GM18873 (cell line): ENCODE measurements at regions not wholly inside any gene's neighbourhood (a gene's known extent, or its start where the extent isn't known, plus 50 kb on each side); places are given as distances from the start of the nearest gene placed in this dataset.
"Not testable (repeated sequence)": the region's sequence is repeated elsewhere in the genome, so short reads cannot be mapped to it uniquely, and the experiment has no call there.

Experiments used
- ATAC-seq: cut with Tn5 transposase; IDR thresholded peaks from one replicate; pipeline ENCODE4 v1.9.1; 2021; ENCODE audit warnings: mild to moderate bottlenecking, moderate library complexity, moderate number of reproducible peaks; ENCODE audit not compliant: unreplicated experiment, low FRiP score

DNA sequence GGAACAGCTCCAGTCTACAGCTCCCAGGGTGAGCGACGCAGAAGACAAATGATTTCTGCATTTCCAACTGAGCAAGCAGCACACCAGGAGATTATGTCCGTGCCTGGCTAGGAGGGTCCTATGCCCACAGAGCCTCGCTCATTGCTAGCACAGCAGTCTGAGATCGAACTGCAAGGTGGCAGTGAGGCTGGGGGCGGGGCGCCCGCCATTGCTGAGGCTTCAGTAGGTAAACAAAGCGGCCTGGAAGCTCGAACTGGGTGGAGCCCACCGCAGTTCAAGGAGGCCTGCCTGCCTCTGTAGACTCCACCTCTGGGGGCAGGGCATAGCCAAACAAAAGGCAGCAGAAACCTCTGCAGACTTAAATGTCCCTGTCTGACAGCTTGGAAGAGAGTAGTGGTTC, 198.0 kb upstream of the DIAPH2 start:
- not testable (repeated sequence) for ATAC-seq

DNA sequence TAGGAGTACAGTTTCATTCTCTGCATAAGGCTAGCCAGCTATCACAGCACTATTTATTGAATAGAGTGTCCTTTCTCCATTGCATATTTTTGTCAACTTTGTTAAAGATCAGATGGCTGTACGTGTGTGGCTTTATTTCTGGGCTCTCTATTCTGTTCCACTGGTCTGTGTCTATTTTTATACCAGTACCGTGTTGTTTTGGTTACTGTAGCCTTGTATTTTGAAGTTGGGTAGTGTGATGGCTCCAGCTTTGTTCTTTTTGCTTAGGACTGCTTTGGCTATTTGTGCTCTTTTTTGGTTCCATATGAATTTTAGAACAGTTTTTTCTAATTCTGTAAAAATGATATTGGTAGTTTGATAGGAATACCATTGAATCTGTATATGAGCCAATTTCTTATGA, 182.1 kb upstream of the DIAPH2 start:
- no peak for ATAC-seq

DNA sequence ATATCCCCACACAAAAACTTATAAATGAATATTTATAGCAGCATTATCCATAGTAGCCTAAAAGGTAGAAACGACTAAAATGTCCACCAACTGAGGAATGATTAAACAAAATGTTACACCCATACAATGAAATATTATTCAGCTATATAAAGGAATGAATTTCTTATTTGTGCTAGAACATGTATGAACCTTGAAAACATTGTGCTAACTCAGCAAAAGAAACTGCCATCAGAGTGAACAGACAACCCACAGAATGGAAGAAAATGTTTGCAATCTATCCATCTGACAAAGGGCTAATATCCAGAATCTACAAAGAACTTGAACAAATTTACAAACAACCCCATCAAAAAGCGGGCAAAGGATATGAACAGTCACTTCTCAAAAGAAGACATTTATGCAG, 155.3 kb upstream of the DIAPH2 start:
- not testable (repeated sequence) for ATAC-seq

DNA sequence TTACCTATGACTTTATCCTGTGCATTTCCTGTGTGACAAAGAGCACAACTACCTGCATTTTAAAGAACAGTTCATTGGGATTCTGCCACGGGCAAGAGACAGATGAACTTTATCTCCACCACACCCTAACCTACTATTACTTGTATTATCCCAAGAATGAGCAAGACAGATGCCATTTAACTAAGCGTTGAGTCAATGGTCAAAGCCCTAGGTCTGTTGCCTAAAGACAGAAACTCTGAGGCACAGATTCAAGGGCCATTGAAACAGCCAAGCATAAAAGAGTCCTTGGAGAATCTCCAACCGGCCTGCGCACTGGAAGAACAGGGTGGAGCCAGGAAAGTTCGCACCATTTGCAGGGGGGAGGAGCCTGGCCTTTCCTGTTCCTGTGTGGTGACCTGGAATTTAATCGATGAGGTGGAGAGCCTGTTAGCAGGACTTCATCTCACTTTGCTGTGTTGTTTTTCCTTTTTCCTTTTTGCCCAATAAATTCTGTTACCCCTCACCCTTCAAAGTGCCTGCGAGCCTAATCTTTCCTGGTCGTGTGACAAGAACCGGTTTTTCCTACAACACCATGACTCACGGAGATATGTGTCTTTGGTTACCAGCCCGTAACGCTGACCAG, 146.4 kb upstream of the DIAPH2 start:
- ATAC-seq: no peak

DNA sequence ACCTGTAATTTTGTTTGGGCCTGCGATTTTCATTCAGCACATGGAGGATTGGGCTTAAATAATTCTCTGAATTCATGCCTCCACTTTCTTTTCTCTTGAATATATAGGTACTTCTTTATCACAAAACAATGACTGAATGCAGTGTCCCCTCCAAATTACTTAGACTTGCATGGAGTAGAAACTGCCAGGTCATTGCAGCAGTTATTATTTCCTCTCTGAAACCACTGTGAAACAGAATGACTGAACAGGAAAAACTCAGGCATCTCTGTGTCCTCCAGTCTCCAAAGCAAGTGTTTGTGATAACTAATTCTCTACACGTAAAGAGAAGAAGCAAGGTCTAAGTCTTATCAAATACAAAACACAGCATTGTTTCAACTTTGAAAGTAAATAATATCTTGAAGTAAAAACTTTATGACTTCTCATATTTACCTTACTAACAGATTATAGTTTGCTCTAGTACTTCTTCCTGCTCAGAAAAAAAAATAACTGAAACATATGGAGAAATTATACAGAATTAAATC, 144.5 kb upstream of the DIAPH2 start:
- no peak for ATAC-seq

DNA sequence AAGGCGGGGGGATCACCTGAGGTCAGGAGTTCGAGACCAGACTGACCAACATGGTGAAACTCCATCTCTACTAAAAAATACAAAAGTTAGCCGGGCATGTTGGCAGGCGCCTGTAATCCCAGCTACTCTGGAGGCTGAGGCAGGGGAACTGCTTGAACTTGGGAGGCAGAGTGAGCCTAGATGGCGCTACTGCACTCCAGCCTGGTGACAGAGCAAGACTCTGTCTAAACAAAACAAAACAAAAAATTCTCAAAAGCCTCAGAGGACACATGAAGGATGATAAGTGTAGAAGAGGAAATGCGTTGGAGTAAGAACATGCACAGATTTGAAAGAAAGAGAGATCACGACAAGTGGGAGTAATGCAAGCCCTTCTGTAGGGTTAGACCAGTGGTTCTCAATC, 138.4 kb upstream of the DIAPH2 start:
- not testable (repeated sequence) for ATAC-seq

DNA sequence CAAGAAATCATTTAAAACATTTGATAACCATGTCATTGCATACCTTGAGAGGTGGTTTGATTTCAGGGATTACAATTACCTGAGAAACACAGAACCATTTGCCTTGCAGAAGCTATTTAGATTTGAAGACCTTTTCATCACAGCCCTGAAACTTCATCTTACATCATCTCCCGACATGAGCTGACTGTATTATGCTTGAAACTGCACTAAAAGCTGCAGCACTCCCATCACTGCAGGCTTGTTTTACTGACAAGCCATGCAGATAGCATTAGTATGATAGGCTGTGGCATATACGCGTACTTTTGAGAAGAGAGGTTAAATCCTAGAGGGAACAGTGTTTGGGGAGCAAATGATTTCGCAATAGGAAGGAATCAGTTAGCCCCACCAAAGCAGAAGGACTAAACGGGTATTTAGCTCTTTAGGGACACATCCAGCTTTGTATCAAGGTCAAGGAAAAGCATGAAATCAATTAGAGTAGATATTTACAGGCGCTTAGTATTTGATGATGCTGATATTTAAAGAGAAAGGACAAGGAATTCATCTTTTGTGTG, 133.2 kb upstream of the DIAPH2 start:
- ATAC-seq: no peak

DNA sequence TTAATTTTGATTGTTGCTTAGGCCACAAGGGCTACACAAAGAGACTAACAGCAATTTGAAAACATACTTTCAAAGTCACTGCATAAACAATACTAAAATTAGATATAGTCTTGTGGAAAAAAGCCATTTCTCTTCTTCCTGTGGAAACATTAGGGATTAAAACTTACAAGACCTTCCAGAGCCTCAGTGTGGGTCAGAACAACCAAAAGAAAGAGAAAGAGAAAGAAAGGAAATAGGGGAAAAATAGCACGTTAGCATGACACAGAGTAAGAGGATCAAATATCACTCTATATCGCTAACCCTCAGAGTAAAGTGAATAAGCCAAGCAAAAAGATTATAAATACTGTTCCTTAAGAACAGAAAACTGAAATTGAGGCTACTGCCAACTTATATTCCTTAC, 127.8 kb upstream of the DIAPH2 start:
- no peak for ATAC-seq

DNA sequence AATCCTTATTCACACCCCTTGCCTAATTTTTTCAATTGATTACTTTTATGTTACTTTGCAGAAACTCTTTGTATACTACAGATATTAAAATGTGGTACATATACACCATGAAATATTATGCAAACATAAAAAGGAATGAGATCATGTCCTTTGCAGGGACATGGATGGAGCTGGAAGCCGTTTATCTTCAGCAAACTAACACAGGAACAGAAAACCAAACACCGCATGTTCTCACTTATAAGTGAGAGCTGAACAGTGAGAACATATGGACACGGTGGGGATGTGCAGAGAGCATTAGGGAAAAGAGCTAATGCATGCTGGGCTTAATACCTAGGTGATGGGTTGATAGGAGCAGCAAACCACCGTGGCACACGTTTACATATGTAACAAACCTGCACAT, 123.5 kb upstream of the DIAPH2 start:
- not testable (repeated sequence) for ATAC-seq

DNA sequence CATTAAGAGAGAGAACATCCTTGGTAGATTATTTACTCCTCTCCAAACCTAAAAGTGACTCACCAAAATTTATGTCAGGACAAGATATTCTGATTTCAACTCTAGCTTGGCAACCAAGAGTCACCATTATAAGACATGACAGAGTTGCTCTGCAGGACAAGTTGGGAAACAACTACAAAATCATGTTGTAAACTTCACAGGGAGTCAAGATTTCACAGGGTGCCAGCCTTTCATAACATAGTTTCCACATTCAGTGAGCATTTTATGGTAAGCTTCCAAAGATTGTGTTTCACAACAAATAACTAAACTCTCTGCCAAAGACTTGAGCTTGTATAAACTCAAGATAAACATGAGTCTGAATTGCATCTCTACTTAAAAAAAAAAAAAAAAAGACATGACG, 121.0 kb upstream of the DIAPH2 start:
- no peak for ATAC-seq

DNA sequence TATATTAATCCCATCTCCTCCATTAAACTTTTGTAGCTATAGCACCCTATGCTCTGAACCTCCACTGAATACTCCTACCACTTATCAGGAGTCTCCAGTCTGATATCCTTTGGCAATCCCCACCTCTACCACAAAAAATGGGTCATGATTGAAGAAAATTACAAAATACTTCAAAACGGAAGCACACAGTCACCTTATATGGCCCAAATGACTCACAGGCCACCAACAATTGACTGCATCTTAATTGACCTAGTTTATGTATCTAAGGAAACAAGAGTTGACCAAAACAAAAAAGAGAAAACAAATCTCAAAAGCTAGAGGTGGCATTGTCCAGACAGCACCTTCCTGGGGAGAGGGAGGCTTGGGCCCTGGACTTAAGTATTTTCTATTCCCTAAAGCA, 120.0 kb upstream of the DIAPH2 start:
- ATAC-seq: no peak

DNA sequence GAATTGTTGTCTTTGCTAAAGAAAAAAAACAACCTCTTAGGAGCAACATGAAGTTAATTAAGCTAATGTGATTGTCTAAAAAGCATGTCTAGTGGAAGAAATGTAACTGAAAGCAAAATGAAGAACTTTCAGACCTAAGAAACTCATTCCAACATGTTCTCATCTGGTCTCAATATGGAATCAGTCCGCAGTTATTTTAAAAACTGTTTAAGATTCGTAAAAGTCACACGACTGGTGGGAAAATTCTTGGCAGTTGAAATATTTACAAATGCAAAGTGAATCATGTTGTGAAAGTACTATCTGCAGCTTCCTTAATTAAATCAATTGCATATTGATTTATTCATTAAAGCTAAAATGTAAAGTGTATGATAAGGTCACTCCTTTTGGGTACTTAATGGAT, 117.8 kb upstream of the DIAPH2 start:
- ATAC-seq: no peak

DNA sequence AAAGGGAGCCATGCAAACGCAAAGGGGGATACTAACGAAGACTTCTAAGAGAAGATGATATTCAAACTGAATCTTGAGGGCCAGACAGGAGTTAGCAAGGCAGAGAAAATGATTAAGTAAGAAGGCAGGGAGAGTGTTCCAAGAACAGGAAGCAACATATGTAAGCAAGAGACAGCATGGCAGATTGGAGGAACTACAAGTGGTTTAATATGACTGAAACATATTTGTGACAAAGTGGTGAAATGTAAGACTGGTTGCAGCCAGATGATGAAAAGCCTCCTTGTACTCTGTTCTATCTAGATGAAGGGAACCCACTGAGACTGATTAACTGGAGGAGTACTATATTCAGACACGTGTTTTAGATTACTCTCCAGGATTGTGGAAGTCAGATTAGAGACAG, 116.6 kb upstream of the DIAPH2 start:
- ATAC-seq: no peak

DNA sequence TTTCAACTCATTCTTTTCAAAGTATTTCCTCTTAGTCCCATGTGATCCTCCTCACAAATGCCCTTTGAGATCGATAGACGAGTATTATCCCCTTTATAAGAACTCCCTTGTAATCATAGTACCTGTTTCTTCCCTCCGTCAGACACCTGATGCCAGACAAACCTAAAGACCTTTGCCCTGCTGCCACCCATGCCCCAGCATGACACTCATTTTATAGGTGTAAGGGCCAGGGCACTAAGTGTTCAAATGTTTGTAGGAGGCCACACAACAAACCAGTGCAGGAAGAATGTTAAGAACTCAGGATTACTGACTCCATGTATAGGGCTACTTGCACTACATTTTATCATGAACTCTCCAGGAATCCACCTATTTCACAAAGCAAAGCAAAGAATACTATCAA, 115.6 kb upstream of the DIAPH2 start:
- no peak for ATAC-seq

DNA sequence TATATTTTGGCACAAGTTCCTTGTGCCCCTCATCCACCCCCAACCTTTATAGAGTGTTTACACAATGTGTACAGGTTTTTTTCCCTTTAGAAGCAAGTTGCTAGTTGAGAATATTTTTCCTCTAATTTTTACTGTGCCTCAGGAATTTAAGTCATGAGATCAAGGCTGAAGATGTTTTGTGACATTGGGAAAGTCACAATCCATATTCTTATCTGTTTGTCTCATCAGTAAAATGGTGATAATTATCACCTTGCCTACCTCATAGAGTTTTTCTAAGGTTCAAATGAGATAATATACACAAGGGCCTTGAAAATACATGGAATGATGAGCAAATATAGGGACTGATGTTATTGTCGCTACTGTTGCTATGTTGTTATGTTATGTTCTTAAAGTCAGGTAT, 109.6 kb upstream of the DIAPH2 start:
- no peak for ATAC-seq

DNA sequence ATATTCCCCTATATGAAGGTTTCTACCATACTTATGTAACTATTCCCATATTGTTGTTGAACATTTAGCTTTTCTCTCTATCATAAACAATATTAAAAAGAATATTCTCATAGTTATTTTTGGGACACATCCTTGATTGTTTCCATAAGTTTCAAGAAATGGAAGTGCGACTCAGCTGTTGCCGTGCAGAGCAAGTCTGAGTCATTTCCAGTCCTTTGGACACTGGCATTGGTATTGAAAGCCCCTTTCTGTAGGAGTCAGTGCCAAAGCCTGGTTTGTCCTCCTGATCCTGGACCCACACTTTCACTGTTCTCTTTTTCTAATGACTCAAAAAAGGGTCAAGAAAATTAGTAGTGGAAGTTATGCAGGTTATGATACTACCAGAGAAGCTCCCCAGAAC, 108.3 kb upstream of the DIAPH2 start:
- no peak for ATAC-seq

DNA sequence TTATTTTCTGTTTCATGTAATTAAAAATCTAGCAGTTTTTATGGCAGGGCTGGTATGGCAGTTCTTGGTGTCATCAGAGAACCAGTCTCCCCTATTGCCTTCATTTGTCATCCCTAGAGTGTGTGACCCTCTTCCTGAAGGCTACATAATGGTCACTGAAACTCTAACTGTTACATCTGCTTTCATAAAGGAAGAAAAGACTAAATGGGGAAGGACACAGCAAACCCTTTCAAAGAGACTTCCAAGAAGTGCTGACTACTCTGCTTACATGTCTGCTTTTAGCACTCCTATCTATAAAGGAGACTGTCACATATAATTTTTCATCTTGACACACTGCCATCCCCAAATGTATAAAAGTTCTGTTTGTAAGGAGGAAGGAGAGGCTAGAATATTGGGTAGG, 105.9 kb upstream of the DIAPH2 start:
- ATAC-seq: no peak

DNA sequence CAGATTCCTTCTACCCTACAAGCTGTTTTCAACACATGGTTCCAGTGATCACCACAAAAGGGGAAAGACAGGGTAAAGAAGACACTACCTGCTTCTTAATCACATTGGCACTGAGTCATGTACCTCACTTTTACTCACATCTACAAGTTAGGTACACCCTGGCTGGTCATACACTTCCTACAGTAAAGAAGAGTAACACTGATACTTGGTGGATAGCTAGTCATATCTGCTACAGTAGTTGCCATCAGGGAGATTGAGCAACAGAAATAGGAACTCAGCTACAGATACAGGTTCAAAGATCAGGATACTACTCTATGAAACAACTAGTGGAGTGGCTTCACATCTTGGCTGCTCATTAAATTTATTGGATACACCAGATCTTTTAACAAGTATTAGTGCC, 105.4 kb upstream of the DIAPH2 start:
- no peak for ATAC-seq

DNA sequence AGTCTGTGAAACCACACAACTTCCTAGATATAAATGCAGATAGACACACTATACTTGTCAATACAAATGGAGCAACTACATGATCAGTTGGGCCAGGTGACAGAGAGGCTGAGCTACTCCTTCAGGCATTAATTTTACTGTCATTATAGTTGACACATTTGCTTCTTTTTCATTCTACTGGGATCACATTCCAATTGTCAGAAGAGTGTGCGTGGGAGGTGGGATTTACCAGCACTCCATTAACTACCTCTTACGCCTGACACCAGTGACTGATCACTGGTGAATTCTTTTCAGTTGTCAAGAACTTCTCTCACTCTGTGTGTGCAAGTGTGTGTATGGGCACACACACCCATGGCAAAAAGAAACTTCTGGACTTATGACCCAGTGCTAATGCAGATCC, 94.2 kb upstream of the DIAPH2 start:
- ATAC-seq: no peak

DNA sequence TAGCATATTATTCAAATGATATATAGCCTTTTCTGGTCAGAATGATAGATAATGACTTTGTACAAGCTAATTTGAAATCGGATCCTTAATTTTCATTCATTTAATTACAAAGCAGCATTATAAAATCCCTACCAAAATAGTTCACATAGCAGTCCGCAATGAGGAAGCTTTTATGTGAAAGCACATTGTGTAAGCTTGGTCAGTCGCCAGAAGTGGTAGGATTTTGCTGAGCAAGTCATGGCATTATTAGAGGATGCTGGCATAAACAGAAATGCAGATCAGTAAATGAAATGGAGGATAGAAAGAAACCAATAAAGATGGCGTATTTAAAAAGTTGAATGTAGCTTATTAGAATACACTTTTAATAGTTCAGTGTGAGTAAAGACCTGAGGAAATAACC, 93.2 kb upstream of the DIAPH2 start:
- no peak for ATAC-seq

DNA sequence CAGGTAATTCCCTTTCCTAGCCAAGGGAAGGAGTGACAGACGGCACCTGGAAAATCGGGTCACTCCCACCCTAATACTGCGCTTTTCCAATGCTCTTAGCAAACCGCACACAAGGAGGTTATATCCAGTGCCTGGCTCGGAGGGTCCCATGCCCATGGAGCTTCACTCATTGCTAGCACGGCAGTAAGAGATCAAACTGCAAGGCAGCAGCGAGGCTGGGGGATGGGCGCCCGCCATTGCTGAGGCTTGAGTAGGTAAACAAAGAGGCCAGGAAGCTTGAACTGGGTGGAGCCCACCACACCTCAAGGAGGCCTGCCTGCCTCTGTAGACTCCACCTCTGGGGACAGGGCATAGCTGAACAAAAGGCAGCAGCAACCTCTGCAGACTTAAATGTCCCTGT, 86.8 kb upstream of the DIAPH2 start:
- not testable (repeated sequence) for ATAC-seq

DNA sequence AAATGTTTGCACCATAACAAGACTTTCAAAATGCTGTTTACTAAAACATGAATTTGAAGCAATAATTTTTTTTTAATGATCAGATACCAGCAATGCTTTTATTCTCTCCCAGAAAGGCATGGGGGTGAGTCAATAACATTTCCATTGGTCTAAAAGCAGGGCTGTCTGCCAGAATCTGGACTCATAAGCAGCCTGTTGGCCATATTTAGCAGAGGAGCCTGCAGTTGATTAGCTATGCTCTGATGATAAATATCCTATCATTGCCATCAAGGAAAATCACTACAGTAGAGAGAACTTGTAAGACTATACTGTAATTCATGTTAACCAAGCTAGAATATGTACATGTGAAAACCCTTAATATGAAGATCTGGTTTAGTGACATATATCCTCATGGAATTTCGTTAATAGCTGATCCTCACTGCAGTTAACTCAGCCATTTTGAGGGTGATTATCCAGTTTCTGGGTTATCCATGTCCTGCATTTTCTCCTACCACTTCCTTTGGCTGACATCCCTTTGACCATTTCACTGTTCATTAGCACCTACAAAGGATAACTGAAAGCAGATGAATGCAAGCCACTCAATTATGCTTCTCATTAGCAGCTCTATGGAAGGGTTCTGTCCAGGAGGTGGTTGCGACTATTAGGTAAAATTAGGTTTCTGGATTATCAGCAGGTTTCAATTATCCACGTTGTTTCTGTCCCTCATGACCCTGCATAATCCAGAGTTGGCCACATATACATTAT, 72.9 kb upstream of the DIAPH2 start:
- ATAC-seq: no peak
